ENCODE measurements at regions not wholly inside any gene's neighbourhood (a gene's known extent, or its start where the extent isn't known, plus 50 kb on each side); places are given as distances from the start of the nearest gene placed in this dataset.

DNA sequence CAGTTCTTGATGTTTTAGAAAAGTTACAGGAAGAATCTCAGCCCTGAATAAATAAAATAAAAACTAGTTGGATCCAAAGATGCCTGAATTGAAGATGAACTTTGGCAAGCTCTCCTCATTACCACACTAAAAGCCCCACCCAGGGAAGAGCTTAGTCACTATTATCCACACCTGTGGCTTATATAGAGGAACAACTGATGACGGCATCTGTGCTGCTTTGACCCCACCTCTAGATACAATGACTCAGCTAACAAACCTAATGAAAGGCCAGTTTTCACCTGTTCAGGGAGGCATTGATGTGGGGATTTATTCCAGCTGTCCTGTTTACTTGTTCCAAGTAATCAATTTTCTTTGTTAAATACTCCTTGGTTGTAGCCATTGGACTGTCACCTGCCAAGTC lies 604.7 kb upstream of the EPHA6 start:
- no peaks in the 10 kb centered on the region for H3K27me3 ChIP-seq (ENCODE audit: control insufficient read depth, insufficient read depth, low read length)
- POLR2A ChIA-PET, result no interaction called here
- TF ChIP-seq CTCF (IDR thresholded peaks at IDR 0.05; ENCODE audit: insufficient read depth, low read depth, low read length), result no peak
- H3K4me3 ChIP-seq (ENCODE audit: low read depth, low read length), result no peak overlapping the region
- DNase-seq (ENCODE audit: low read depth), result no peak
- CTCF ChIA-PET, result no interaction called here
- no peaks in the 10 kb centered on the region for H3K36me3 ChIP-seq (ENCODE audit: control insufficient read depth, insufficient read depth, low read length)

- Histone ChIP-seq H3K4me3 (ENCODE audit: low read depth, low read length) (no peak overlapping the region), H3K27me3 (ENCODE audit: control insufficient read depth, insufficient read depth, low read length) (no peaks in the 10 kb centered on the region), H3K36me3 (ENCODE audit: control insufficient read depth, insufficient read depth, low read length) (no peaks in the 10 kb centered on the region)
- CTCF ChIA-PET, result no interaction called here
- POLR2A ChIA-PET, result no interaction called here
- DNase-seq (ENCODE audit: low read depth), result no peak
- no peak for TF ChIP-seq CTCF (IDR thresholded peaks at IDR 0.05; ENCODE audit: insufficient read depth, low read depth, low read length)
These were observed 601.0 kb upstream of the EPHA6 start for GRCh38 chr3:96213393-96213792.

- no peak for DNase-seq (ENCODE audit: low read depth)
- no peak overlapping the region for H3K4me3 ChIP-seq (ENCODE audit: low read depth, low read length)
- no peaks in the 10 kb centered on the region for H3K27me3 ChIP-seq (ENCODE audit: control insufficient read depth, insufficient read depth, low read length)
- ChIA-PET POLR2A (no interaction called here), CTCF (no interaction called here)
- no peak for TF ChIP-seq CTCF (IDR thresholded peaks at IDR 0.05; ENCODE audit: insufficient read depth, low read depth, low read length)
- no peaks in the 10 kb centered on the region for H3K36me3 ChIP-seq (ENCODE audit: control insufficient read depth, insufficient read depth, low read length)
These were observed 599.5 kb upstream of the EPHA6 start for GRCh38 chr3:96214941-96215340.

- H3K4me3 ChIP-seq (ENCODE audit: low read depth, low read length), result no peak overlapping the region
- POLR2A ChIA-PET, result no interaction called here
- TF ChIP-seq CTCF (IDR thresholded peaks at IDR 0.05; ENCODE audit: insufficient read depth, low read depth, low read length), result no peak
- CTCF ChIA-PET, result no interaction called here
- no peaks in the 10 kb centered on the region for H3K36me3 ChIP-seq (ENCODE audit: control insufficient read depth, insufficient read depth, low read length)
- no peaks in the 10 kb centered on the region for H3K27me3 ChIP-seq (ENCODE audit: control insufficient read depth, insufficient read depth, low read length)
- no peak for DNase-seq (ENCODE audit: low read depth)
These were observed 588.9 kb upstream of the EPHA6 start for GRCh38 chr3:96225494-96225893.

GRCh38 chr3:96233679-96234078 lies 580.7 kb upstream of the EPHA6 start:
- Histone ChIP-seq H3K4me3 (ENCODE audit: low read depth, low read length) (no peak overlapping the region), H3K27me3 (ENCODE audit: control insufficient read depth, insufficient read depth, low read length) (no peaks in the 10 kb centered on the region), H3K36me3 (ENCODE audit: control insufficient read depth, insufficient read depth, low read length) (no peaks in the 10 kb centered on the region)
- TF ChIP-seq CTCF (IDR thresholded peaks at IDR 0.05; ENCODE audit: insufficient read depth, low read depth, low read length), result no peak
- CTCF ChIA-PET, result no interaction called here
- no peak for DNase-seq (ENCODE audit: low read depth)
- POLR2A ChIA-PET, result no interaction called here
